Embryonic facial prominence (tissue), 1 donor: ENCODE measurements at regions not wholly inside any gene's neighbourhood (a gene's known extent, or its start where the extent isn't known, plus 50 kb on each side); places are given as distances from the start of the nearest gene placed in this dataset.

Experiments
- DNase-seq: peaks from one replicate; pipeline ENCODE4 v3.0.0-alpha.2; 2016; ENCODE audit errors: extremely low spot score

DNA sequence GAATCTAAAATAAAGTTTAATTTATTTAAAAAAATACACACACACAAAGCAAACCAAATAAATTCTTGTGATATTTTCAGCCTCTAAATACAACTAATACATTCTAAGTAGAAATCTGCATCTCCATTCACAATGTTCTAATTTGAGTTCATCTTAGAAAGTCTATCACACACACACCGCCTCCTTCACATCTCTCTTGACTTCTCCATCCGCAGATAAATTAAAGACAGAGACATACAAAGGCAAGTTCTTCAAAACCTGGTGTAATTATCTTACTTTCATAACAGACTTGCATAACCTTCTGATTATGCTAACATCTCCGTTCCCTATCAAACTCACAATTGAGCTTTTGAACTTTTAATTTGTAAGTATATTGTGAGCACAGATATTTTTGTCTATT, 657.3 kb downstream of the VGLL3 start:
- no peak for DNase-seq

DNA sequence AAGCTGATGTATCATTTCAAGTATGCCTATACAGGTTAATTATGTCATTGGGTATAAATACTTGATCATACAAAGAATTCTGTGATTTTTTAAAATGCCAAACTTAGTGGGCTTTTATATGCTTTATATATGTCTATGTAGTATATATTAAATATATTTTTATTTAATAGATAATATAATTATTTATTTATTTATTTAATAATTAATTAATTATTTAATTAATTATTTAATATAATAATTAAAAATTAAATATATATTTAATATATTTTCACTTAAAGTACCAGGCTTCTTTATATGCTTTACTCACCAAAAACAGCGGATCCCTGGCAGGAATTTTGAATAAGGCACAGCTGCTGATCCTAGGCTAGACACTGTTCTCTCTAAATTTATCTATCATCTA, 687.0 kb downstream of the VGLL3 start:
- DNase-seq, result no peak

DNA sequence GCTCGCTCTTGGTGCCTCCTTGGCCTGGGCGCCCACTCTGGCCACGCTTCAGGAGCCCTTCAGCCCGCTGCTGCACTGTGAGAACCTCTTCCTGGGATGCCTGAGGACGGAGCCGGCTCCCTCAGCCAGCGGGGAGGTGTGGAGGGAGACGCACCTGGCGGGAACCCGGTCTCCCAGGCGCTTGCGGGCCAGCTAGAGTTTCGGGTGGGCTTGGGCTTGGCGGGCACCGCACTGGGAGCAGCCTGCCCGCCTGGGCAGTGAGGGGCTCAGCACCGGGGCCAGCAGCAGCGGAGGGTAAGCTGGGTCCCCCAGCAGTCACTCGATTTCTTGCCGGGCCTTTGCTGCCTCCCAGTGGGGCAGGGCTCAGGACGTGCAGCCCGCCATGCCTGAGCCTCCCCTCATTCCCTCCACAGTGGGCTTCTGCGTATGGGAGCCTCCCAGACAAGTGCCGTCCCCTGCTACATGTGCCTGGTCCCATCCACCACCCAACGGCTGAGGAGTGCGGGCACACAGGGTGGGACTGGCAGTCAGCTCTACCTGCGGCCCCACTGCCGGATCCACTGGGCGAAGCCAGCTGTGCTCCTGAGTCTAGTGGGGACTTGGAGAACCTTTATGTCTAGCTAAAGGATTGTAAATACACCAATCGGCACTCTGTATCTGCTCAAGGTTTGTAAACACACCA, 708.7 kb downstream of the VGLL3 start:
- DNase-seq, result no peak

DNA sequence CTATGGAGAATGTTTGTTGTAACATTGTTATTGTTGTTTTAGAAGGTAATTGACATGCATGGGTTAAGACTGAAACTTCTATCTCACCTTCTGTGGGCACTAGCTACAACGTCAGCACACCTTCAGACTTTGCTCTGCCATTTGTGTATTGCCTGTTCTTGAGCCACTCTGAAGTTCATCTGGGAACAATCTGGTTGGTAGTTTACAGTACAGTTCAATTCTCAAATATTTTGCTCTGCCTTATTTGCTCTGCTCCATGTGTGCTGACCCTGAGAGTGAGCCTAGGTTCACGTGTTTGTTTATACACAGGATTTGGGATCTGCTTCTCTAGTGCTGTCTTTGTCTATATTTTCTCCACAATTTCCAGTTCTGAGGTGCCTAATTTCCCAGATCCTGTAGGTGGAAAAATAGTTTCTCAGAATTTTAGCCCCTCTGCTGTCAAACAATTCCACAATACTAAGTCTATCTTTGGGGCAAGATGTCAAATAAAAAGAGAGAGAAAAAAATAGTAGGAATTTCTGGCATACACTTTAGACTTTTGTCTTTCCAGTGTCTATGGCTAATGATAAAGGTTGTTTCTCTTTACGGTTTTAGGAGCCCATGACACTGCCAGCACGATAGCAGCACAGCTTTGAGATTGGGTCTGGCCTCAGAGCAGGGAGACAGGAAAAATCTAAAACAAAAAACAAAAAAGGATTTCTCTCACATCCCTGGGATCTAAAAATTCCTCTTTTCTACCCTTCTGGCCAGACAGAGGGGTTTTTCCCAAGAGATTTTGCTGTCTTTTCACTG, 721.4 kb downstream of the VGLL3 start:
- DNase-seq, result no peak

DNA sequence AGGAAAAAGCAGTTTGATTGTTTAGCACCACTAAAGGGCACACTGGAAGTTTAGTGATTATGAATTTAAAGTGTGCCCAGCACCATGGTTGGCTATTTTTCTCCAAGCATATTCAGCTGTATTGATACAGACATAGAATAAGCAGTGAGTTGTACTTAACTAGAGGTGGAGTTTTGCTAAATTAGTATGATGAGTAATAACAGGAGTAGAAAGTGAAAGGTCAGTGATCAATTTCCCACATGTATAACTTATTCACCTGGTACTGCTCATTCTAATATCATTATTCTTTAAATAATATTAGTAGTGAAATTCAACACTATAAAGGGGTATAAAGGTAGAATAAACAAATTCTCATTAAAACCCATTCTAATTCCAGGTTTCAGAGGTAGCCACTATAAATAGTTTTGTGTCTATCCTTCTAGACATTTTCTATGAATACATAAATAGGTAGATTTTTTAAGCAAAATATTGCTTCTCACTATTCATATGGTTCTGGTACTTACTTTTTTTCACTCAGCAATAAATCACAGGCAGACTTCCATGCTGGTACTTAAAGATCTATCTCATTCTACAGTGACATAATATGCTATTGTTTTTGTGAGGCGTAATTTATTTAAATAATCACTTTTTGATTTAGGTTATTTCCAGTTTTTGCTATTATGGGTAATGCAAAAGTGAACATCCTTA, 732.9 kb downstream of the VGLL3 start:
- no peak for DNase-seq

DNA sequence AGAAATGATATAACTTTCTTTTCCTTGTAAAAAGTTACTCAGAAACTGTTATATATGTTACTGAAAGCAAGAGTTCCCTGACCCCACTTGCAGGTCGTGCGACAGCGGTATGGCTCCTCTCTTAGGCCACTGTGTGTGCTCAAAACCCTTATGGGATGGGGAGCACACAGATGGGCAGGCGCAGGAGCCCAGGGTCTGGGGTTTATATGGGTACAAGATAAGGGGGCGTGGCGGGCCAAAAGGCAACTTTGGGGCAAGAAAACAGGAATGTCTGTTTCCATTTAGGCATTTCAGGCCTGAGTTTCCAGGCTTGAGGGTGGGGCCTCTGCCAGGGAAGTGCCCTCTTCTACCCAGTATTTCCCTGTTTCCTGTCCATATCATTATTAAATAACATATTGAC, 736.5 kb downstream of the VGLL3 start:
- DNase-seq, result no peak

DNA sequence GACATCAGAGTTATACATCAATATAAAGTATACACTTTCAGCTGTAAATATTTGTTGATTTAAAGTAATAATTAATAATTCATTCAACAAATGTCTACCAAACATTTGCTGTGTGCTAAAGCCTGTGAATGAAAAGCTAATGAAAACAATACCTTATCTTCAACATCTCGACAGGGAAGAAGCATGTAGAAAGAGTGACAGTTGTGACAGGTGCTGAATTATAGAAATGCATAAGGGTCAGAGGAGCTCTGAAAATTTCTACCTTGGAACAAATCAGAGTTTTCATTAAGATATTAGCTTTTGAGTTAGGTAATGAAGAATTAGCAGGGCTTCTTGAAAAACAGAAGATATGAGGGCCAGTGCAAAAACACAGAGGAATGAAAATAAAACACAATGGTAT, 739.2 kb downstream of the VGLL3 start:
- no peak for DNase-seq

DNA sequence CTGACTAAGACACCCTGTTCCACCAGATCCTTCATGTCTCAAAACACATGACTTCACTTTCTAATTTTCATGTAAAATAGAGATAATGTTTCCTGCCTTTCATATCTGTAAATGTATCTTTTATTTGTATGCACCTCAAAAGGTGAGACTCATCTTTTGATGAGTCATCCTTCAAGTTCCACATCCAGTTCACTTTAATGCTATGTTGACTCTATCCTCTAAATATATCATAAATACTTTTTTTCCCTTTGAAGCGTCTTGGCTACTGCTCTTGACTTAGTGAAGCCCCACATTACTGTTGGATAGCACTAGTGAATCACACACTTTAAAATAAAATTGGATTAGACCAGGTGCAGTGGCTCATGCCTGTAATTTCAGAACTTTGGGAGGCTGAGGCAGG, 741.1 kb downstream of the VGLL3 start:
- no peak for DNase-seq

DNA sequence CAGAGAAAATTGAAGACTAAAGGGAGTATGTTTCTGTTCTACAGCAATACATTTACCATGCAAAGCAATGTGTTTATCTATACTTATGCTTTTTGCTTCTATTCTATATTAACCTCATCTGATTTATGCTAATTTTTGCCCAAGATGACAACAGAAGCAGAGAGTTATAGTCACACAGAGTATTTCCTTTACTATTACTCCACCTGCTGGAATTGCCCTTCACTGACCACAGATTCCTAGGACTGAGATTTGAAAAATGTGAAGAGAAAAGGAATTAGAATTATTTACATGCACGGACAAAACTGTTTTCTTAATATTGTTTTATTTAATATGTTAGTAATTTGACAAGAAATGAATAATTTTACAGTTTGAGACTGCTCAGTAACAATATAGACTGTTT, 745.6 kb downstream of the VGLL3 start:
- DNase-seq, result no peak

DNA sequence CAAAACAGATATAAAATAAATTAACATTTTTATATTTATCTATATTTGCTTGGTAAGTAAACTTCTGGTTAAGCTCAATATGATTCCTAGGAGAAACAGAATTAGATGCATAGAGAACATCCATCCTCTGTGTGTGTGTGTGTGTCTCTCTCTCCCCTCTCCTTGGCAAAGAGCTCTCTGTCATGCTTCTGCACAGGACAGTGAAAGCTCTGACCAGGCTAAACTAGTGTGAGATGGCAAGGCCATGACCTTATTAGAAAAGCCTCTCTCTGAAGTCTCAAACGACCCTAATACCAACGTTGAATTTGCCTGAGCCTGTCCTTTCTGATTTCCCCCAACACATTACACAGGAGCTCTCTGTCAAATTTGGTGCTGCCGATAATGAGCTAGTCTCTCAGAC, 746.0 kb downstream of the VGLL3 start:
- DNase-seq, result no peak

DNA sequence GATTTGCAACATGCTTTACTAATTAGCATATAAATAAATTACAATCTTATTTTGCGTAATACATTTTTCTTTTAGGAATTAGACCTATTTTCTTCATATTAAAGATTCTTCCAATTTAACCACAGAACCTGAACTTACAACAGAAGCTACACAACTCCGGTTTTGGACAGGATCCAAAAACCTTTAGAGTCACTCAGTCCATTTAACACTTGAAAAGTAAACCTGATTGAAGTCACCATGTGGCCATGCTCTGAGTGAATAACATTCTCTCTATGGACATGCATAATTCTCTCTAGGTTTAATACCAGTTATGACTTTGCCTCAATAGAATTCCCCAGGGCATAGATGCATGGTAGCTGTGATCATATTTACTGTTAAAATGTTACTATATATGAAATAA, 751.0 kb downstream of the VGLL3 start:
- DNase-seq, result no peak

DNA sequence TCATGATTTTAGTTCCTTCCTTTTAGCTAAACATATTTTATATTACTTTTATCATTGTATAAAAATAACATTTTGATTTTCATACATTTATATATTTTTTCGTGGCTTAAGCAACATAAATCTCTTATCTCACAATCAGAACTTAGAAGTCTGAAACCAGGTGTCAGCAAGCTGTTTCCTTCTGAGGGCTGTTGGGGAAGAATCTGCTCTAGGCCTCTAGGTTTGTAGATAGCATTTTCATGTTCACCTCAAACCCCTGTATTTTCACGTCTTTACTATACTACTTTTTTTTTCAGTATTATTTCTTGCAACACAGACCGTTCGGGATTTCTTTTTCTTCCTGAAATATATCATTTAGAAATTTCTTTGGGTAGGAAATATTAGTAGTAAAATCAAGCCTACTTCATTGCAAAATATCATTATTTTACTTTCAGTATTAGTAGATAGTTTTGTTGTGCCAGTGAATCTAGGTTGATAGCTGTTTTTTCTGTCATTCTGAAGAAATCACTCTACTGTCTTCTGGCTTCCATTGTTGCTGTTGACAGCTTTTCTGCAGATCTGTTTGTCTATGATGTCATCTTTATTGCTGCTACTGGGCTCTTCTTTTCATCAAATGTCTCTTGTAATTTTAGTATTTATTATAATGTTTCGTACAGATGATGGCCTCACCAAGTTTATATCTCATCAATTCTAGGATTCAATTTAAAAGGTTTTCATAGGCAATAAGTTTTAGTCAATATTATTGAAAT, 756.3 kb downstream of the VGLL3 start:
- no peak for DNase-seq

DNA sequence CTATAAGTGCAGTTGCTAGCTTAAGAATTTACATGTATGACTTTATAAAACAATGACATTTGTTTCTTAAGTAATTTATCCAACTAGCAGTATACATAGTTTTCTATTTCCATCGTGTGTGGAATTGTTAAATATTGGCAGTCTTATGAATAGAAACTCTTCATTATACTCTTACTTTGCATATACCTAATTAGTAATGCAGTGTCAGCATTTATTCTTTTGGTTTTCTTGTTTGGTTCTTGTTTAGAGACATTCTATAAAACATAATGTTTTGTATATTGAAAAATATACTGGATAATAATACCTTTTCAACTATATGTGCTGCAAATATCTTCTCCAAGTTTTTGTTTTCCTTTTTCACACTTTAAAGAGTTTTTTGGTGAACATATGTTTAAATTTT, 760.2 kb downstream of the VGLL3 start:
- DNase-seq, result no peak

DNA sequence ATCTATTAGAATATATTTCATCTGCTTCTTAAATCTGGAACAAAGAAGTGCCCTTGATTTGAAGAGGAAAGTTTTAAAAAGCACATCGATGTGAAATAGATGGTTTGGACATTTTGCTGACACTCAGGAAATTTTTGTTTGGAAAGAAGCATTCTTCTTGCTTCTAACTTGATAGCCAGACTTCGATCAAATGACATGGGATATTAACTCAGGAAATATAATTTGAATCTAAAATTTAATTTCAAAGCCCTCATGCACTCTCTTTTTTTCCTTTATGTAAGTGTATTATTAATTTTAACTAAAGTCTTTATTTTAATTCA, 761.2 kb downstream of the VGLL3 start:
- DNase-seq, result no peak

DNA sequence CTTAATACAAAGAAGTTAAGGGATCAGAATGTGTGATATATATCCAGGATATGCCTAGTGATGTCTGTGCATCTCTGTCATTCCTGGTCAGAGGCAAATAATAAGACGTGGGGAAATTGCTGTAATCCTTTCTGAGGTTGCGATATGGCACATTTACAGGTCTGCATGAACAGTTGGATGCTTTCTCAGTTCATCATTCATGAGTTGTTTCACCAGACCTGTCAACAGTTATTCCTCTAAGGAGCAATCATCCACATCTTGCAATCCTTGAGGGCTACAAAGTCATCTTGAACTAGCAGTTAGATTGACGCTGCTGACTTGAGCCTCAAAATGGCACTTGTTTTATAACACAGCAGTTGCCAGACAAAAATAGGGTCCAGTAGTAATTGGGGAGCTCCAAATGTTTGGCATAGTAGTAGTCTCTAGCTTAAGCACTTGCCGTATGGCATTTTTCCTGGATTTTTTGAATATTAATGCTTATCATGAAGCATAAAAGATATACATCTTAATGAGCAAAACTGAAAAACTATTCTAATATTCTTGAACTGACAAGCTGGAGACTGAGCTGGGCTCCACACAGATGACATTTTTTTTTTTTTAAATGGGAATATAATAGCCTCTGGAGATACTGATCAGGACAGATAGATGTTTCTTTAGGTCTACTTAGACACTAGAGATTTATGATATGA, 761.7 kb downstream of the VGLL3 start:
- DNase-seq, result no peak

DNA sequence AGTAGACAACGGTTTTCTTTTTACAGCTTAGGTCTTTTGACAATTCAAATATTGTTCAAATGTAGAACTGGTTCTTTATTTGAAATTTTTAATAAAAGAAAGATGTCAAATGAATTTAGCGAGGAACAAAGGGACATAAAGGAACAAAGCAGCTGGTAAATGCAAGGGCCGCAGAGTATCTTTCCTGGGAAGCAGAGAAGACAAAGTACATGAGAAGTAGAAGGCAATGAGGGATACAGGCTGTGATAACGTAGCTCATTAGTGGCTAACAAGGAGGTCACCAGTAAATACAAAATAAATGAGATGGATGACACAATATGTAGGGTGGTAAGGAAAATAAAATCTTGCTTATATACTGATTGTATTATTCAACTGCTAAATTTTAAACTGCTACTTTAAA, 762.8 kb downstream of the VGLL3 start:
- DNase-seq, result no peak

DNA sequence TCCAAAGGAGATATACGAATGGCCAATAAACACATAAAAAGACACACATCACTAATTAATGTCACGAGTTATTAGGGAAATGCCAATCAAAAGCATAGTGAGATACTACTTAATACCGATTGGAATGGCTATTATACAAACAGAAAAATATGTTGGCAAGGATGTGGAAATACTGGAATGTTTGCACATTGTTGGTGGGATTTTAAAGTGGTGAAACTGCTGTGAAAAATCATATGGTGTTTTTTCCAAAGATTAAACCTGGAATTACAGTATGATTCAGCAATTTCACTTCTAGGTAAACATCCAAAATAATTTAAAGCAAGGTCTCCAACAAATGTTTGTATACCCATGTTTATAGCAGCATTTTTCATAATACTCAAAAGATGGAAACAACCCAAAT, 765.5 kb downstream of the VGLL3 start:
- DNase-seq, result no peak

DNA sequence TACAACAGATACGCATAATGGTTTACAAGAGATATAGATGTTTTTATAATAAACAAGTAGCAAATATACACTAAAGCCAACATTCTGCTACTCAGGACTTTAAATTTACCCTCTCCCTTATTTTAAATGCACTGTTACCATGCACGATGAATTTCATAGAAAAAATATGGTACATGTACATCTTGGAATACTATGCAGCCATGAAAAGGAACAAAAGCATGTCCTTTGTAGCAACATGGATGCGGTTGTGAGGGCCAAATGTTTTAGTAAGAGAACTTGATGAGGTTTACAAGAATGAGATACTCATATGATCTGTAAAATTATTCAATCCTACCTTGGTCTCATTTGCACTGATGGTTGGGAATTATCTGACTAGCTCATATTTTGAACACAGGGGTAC, 769.3 kb downstream of the VGLL3 start:
- no peak for DNase-seq

DNA sequence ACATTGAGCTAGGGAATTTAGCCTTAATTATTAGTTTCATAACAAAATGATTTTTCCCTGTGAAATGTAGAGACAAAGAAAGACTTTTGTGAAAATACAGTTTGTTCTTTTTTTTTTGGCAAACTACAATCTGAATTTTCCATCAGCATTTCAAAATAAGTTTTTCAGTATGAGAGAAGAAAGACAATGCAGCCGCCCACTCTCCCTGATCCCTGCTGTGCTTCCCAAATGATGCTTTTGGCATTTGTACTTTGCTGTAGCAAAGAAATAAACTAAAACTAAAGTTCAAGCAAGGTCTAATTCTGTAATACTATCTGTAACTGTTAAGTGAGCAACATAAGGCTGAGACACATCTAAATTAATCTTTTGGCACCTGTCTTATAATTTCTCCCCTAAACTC, 782.2 kb downstream of the VGLL3 start:
- DNase-seq, result no peak

DNA sequence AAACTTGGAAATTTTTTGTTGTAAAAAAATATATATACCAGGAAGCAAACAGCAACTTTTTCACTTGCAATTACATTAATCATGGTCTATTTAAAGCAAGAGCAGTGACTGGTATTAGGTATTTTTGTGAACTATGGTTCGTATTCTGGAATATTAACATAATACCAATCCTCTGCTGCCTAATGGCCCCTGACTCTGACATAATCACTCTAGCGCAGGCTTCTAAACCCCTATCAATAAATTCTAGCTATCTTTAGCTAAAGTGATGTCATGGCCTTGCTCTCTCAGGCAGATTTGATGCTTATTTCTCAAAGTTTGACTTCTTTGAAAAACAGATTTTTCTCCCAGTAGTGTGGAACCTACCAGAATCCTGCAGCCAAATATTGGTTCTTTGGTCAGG, 808.3 kb downstream of the VGLL3 start:
- no peak for DNase-seq

DNA sequence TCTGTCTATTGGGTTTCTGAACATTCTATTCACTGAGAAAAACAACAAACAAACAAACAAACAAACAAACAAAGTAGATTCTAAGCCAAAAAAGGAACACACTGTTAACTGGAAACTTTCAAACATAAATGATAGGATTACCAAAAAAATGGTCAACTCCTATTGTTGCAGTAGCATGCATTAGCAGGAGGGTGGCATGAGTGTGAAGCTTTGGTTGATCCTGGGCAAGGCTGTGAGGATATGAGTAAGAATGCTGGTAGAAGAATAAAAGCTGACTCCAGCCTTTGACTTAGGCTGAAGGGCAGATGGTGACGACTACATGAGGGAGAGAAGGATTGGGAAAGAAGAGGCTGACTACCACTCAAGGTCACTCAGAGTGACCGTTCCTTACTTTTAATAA, 810.3 kb downstream of the VGLL3 start:
- DNase-seq, result no peak

DNA sequence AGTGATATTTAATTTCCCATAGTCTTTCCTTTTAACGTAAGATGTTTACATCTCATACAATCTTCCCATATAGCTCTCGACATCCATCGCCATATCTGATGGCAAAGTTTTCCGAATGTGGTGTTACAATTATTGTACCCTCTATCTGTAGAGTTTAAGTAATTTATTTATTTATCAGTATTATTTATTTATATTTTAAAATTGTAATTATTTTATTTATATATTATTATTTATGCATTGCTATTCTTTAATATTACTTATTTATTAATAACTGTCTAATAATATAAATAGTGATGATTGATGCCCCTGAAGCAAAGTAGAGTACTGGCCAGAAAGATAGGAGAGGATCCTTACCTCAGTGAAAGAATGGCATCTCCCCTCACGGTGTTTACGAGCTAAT, 812.9 kb downstream of the VGLL3 start:
- DNase-seq, result no peak
